ENCODE measurements at regions not wholly inside any gene's neighbourhood (a gene's known extent, or its start where the extent isn't known, plus 50 kb on each side); places are given as distances from the start of the nearest gene placed in this dataset.
"Not testable (repeated sequence)": the region's sequence is repeated elsewhere in the genome, so short reads cannot be mapped to it uniquely, and the experiment has no call there.

DNA sequence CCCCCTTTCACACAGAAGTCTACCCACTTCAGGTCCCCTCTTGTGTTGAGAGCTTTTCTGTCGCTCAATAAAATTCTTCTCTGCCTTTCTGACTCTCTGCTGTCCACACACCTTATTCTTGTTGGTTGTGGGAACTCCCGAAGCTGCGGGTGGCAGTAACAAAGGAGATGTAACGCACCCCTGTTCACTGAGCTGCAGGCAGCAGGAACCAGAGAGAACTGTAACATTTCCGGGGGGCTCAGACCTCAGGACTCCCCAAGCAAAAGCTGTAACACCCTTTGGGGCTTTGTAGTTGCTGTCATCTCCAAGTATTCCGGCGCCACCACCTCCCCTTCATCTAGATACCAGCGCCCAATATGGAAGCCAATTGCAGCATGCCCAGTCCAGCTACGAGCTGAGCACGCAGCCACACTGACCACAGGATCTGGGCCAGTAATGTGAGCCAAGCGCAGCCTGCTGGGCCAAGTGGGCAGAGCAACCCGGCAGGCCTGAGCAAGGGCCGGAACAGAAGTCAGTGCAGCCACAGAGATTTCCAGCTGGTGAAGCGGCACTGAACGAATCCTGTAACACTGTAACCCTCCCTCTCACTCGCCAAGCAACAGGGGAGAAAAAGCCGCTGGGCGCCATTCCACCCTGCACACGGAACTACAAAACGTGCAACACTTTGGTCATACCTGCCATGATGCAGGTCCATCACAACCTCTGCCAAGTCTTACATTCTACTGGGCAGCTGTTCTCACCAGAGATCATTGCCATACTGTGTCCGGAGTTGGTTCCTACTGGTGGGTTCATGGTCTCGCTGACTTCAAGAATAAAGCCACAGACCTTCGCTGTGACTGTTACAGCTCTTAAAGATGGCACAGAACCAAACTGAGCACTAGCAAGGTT lies 194.3 kb downstream of the SPATA31A6 start:
- DNase-seq (ENCODE audit: low spot score) = not testable (repeated sequence)

GRCh38 chr9:42378418-42378815 lies 195.0 kb downstream of the SPATA31A6 start:
- no peak for DNase-seq (ENCODE audit: low spot score)

- not testable (repeated sequence) for DNase-seq (ENCODE audit: low spot score)
These were observed 196.1 kb downstream of the SPATA31A6 start for GRCh38 chr9:42379602-42380001.

DNA sequence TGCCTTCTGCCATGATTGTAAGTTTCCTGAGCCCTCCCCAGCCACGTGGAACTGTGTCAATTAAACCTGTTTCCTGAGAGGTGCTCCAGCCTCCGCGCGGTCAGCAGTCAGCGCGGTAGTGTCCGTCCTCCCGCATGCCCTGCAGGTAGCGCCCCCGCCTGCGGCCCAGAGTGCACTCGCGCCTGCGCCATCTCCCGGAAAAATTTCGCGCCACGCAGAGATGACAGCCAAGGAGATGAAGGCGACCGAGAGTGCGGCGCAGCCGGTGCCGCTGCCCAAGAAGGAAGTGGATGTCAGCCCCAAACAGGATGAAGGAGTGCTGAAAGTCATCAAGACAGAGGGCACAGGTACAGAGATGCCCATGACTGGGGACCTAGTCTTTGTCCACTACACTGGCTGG lies 201.1 kb downstream of the SPATA31A6 start:
- not testable (repeated sequence) for DNase-seq (ENCODE audit: low spot score)

DNA sequence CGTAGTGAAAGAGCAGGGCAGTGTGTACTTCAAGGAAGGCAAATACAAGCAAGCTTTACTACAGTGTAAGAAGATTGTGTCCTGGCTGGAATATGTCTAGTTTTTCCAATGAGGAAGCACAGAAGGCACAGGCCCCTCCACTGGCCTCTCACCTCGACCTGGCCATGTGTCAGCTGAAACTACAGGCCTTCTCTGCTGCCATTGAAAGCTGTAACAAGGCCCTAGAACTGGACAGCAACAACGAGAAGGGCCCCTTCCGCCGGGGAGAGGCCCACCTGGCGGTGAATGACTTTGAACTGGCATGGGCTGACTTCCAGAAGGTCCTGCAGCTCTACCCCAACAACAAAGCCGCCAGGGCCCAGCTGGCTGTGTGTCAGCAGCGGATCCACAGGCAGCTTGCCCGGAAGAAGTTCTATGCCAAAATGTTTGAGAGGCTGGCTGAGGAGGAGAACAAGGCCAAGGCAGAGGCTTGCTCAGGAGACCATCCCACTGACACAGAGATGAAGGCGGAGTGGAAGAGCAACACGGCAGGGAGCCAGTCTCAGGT lies 202.2 kb downstream of the SPATA31A6 start:
- peak; percentile 89 for DNase-seq (ENCODE audit: low spot score)

GRCh38 chr9:42386477-42386876 lies 203.0 kb downstream of the SPATA31A6 start:
- peak; percentile 13 for DNase-seq (ENCODE audit: low spot score)

DNA sequence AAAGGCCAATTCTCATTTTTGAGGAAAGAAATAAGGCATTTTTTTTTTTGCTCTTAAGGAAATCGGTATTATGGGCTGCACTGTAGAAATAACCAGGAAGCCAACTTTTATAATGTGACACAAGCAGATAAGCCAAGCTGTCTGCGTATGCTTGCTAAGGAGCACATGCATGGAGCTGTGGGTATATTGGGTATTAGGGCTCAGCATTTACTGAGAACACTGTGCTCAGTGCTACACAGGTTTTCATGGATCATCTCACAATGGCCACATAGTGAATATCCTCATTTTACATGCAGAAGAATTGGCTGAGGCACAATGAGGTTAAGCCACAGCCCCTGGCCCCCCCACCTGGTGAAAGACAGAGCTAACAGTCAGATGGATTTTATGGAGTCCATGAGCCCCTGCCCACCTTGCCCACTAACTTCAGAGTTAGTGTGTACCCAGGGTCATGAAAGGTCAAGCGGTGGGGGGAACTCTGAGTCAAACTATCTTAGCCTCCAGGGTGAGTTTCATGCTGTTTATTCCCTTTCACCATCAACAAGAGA lies 204.8 kb downstream of the SPATA31A6 start:
- DNase-seq (ENCODE audit: low spot score) = no peak

GRCh38 chr9:42388846-42389245 lies 205.4 kb downstream of the SPATA31A6 start:
- no peak for DNase-seq (ENCODE audit: low spot score)

DNA sequence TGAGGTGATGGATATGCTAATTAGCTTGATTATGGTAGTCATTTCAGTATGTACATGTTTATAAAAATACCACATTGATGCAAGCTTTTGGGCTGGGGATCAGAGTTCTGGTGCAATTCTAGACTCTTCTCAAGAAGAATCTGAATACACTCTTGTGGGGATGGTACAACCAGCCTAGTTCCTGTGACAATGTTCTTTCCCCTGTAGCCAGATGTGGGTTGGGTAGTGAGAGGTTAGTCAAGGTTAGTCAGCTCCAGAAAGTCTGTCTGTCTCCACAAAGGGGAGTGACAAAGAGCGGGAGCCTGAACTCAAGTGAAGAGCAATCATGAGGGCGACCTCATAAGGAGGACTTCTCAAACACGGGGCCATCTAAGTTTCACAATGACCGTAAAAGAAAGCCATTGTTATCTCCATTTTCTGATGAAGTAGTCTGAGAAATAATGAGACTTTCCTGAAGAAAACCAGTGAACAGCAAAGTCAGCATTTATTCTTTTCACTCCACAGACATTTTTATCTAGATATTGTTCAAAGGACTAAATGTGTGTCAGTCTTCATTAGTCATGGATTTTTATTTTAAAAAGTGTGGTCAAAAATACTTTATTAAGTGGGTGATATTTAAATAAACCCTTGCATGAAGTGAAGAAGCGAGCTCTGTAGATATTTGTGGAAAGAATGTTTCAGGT lies 209.5 kb downstream of the SPATA31A6 start:
- DNase-seq (ENCODE audit: low spot score) = not testable (repeated sequence)

DNA sequence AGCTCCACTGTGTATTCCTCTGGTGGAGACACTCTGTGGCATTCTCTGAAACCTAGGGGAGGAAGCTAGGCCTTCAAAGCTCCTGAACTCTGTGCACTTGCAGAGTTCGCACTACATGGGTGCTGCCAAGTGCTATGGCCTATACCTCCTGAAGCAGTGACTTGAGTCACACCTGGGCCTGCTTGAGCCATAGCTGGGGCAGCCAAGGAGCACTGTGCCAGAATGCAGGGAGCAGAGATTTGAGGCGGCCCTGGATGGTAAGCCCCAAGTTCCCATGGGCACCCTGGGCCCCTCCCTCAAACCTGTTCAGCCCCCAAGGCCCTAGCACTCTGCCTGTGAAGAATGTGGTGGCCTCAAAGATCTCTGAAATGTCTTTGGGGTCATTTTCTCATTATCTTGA lies 212.9 kb downstream of the SPATA31A6 start:
- no peak for DNase-seq (ENCODE audit: low spot score)

- DNase-seq (ENCODE audit: low spot score) = not testable (repeated sequence)
These were observed 213.9 kb downstream of the SPATA31A6 start for GRCh38 chr9:42397336-42397735.

GRCh38 chr9:42402919-42403318 lies 219.5 kb downstream of the SPATA31A6 start:
- not testable (repeated sequence) for DNase-seq (ENCODE audit: low spot score)

GRCh38 chr9:42409581-42409980 lies 226.1 kb downstream of the SPATA31A6 start:
- not testable (repeated sequence) for DNase-seq (ENCODE audit: low spot score)

GRCh38 chr9:42412354-42412753 lies 228.9 kb downstream of the SPATA31A6 start:
- not testable (repeated sequence) for DNase-seq (ENCODE audit: low spot score)

- not testable (repeated sequence) for DNase-seq (ENCODE audit: low spot score)
These were observed 231.4 kb downstream of the SPATA31A6 start for GRCh38 chr9:42414865-42415264.

DNA sequence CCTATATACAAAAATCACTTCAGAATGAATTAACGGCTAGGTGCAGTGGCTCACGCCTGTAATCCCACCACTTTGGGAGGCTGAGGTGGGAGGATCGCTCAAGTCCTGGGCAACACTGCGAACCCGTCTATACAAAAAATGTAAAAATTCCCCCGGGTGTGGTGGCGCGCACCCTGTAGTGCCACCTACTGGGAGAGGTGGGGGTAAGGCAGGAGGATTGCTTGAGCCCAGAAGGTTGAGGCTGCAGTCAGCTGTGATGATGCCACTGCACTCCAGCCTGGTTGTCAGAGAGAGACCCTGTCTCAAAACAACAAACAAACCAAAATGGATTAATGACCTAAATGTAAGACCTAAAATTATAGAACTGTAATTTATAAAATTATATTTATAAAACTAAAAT lies 236.2 kb downstream of the SPATA31A6 start:
- DNase-seq (ENCODE audit: low spot score) = not testable (repeated sequence)

DNA sequence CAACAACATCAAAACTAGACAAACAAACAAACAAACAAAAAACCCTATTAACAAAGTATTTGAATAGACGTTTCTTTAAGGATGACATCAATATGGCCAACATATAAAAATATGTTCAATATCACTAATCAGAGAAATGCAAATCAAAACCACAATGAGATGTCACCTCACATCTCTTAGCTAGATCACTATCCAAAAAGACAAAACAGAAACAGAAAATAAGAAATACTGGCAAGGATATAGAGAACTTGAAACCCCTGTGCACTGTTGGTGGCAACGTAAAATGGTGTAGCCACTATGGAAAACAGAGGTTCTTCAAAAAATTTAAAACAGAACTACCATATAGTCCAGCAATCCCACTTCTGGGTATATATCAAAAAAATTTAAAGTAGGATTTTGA lies 236.9 kb downstream of the SPATA31A6 start:
- DNase-seq (ENCODE audit: low spot score) = not testable (repeated sequence)

GRCh38 chr9:42421630-42422029 lies 238.2 kb downstream of the SPATA31A6 start:
- DNase-seq (ENCODE audit: low spot score) = not testable (repeated sequence)

DNA sequence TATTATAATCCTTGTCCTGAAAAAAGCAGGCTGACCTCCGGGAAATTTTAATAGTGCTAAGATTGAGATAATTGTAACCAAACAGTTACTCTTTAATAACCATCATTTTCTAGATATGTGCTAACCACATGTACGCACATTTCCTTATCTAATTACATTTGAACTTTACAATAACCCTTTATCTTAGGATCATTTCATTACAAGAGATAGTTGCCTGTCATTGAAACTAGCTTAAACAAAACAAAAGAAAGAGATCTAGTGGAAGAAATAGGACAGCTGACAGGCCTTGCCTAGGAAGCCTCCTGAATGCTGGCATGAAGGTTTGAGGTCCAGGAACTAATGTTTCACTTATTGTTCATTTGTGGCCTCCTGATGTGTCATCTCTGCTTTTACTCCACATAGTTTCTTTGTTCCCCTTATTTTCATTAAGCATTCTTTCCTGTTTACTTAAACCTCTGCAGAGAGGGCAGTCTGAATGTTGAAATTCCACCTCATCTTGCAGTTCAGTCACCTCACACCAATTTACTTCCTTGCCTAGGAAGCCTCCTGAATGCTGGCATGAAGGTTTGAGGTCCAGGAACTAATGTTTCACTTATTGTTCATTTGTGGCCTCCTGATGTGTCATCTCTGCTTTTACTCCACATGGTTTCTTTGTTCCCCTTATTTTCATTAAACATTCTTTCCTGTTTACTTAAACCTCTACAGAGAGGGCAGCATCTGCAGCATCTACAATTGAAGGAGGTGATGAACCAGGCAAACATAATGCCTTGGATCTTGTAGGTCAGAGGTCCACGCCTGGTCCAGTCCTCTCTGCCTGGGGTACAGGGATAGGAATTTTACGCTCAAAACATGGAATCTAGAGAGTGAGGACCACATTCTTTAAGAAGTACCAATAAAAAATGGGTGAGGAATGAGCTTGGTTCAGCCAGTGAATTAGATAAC lies 247.5 kb downstream of the SPATA31A6 start:
- not testable (repeated sequence) for DNase-seq (ENCODE audit: low spot score)

DNA sequence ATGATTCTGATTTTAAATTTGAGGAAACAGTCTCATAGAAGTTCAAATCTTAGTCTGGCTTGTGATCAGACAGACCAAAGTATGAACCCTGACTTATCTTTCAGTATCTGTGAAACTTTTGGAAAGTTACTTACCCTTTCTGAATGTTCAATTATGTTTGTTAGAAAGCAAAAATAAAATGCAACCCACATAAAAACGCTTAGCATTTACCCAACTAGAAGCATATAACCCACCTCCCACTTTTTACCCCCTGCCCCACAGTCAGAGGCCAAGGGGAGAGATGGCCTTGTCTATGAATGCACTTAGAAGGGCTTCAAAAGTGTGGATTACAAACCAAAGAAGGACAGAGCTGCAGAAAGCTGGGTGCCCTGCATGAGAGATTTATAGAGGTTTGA lies 248.2 kb downstream of the SPATA31A6 start:
- not testable (repeated sequence) for DNase-seq (ENCODE audit: low spot score)
